ENCODE measurements at regions not wholly inside any gene's neighbourhood (a gene's known extent, or its start where the extent isn't known, plus 50 kb on each side); places are given as distances from the start of the nearest gene placed in this dataset.
"Not testable (repeated sequence)": the region's sequence is repeated elsewhere in the genome, so short reads cannot be mapped to it uniquely, and the experiment has no call there.

- no peak for DNase-seq (ENCODE audit: low spot score)
These were observed 74.9 kb downstream of the ALG10 start for GRCh38 chr12:34097213-34097612.

DNA sequence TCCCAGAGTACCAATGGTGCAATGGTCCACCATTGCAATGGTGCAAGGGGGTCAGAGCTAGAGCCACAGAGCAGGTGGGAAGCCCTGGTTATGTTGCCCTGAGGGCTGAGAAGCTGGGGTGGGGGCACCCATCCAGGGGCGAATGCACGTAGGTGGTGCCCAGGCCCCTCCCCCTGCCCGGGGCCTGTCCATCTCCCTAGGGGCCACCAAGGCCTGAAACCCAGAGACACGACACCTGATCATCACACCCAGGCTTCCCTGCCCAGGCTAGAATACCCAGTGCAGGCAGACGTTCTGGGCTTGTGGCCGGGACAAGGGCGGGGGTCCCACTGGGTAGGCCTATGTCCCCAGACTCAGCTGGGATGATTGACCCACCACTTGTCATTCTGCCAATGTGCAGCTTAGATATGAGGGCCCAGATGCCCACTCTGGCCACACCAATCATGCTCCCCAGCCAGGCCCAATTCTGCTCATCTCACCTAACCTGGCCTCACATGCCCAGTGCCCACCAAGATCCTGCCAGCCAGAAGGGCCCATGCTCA lies 83.2 kb downstream of the ALG10 start:
- no peak for DNase-seq (ENCODE audit: low spot score)

- DNase-seq (ENCODE audit: low spot score), result no peak
These were observed 83.9 kb downstream of the ALG10 start for GRCh38 chr12:34106172-34106571.

- no peak for DNase-seq (ENCODE audit: low spot score)
These were observed 84.7 kb downstream of the ALG10 start for GRCh38 chr12:34107016-34107415.

DNA sequence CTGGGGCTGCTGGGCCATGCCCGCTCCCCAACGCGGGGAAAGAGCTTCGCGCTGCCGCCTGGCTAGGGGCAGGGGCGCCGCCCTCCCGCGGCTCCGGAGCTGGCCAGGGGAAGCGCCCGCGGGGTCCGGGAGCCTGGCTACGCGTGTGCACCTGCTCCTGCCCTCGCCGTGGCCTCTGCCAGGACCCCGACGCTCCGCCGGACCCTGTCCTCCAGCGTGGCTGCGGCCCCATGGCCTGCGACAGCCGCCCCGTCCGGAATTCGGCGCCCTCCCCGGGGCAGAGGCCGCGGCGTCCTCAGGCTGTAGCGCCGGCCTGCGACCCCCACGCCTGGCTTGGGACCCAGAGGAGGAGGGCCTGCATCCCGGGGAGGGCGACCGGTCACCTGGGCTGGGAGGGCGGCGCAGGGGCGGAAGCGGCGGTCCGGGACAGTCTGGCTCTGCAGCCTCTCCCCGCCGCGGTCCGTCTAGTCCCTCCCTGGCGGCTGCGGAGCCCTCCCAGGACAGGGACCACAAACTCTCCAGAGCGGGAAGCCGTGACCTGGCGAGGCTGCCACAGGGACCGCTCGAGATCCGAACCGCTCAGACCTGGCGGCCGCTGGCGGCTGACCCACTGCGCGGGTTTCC lies 85.6 kb downstream of the ALG10 start:
- DNase-seq (ENCODE audit: low spot score), result no peak

DNA sequence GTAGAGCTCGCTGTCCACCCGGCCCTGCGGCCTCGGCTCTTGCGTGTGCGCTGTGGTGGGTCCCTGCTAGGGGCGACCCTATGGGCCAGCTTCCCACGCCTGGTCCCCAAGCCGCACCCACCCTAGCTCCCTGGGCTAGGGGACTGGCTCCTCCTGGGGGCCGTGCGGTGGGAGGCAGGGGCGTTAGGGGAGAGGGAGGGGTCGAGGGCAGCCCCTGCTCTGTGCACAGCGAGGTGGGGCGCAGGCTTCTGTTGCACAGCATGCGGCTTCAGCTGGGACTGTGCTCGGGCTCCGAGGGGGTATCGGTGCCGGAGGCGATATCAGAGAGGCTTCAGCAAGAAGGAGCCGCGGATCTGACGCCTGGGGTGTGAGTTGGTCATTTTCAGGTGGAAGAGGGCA lies 86.1 kb downstream of the ALG10 start:
- DNase-seq (ENCODE audit: low spot score), result no peak

- no peak for DNase-seq (ENCODE audit: low spot score)
These were observed 86.7 kb downstream of the ALG10 start for GRCh38 chr12:34108967-34109366.

DNA sequence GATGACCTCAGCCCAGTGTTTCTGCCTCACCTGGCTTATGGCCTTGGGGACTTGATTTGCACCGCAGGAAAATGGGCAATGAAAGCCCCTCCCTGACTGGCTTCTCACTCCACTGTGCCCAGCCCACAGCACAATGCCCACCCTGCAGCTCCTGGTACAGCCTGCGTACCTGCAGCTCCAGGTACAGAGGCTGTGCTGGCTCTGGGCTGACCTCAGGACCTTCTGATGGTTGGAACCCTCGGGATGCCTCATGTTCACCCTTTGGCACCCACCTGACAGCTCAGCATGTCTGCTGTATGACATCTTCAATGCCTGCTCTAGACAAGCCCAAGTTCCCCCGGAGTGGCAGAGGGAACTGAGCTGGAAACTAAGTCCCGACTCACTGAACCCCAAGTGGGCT lies 87.1 kb downstream of the ALG10 start:
- no peak for DNase-seq (ENCODE audit: low spot score)

DNA sequence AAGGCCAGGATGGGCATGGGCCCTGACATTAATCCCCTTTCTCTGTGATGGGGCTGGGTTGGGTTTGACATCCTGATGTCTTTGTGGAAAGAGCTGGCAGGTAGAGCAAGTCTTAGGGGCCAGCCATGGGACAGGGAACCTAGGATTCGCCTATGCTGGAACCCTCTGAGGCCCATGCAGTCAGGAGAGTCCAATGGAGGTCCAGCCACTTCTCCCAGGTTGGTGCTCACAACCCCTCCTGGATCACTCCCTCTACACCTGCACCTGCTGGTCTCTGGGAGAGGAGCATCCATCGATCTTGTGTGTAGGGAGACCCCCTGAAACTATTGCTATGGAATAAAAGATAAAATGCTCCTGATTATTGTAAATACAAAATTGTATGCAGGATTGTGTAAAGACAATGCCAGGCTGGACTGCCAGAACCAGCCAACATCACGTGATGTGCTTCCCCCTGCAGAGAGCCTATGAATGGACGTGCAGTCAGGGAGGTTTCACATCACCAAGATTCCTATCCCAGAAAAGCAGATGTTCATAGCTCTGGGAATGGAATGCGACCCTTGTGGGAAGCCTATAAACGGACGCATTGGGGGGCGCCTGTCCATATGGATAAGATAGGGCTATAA lies 87.7 kb downstream of the ALG10 start:
- DNase-seq (ENCODE audit: low spot score), result not testable (repeated sequence)

DNA sequence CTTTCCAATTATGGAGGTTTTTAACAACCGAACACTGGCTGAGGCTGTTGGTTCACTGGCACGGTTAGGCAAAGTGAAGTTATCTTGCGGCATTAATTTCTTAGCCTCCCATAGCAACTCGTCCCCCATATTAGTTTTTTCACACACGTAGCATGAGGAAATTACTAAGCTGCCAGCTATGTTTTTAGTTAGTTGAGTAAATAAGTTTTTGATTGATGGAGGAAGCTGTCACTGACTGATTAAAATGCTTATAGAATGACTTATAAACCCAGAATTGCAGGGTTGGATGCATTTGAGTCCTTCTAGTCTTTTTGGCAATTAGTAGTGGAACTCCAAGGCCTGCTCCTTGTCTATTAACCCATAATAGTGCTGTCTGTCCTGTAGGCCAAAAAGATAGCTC lies 97.1 kb downstream of the ALG10 start:
- no peak for DNase-seq (ENCODE audit: low spot score)

- no peak for DNase-seq (ENCODE audit: low spot score)
These were observed 99.1 kb downstream of the ALG10 start for GRCh38 chr12:34121360-34121759.

GRCh38 chr12:34123092-34123491 lies 100.8 kb downstream of the ALG10 start:
- peak; percentile 60 for DNase-seq (ENCODE audit: low spot score)

DNA sequence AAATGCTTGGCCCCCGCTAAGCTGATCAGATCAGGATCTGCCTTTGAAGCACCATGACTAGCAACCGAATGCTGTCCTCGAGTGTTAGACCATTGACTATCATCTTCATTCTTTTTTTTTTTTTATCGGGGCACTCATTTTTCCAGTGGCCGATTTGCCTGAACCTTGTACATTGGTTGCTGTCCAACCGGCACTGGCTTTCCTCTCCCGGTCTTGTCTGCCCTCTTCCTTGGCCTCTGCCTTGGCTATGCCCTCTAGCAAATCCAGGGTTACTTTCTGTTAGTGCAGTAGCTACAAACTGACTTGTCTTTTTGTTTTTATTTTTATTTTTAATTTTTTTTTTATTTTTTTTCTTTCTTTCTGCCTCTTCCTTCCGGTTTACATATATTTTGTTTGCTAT lies 102.3 kb downstream of the ALG10 start:
- no peak for DNase-seq (ENCODE audit: low spot score)

DNA sequence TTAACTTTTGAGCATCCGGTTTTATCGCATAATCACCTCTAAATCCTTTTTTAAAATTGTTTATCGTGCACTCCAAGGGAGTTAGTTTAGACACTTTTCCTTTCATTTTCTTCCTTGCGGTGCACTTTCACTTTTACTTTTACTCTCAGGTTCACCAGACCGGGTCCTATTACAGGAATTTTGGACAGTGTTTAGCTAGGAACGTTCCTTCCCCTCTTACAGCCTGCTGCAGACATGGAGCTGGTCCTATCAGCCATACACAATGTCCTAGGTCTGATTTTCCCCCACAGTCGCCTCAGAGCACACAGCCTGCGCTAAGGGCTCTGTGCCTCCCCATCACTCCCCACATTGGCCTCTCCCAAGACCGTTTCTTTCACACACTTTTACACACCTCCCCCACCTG lies 103.9 kb downstream of the ALG10 start:
- DNase-seq (ENCODE audit: low spot score), result no peak

DNA sequence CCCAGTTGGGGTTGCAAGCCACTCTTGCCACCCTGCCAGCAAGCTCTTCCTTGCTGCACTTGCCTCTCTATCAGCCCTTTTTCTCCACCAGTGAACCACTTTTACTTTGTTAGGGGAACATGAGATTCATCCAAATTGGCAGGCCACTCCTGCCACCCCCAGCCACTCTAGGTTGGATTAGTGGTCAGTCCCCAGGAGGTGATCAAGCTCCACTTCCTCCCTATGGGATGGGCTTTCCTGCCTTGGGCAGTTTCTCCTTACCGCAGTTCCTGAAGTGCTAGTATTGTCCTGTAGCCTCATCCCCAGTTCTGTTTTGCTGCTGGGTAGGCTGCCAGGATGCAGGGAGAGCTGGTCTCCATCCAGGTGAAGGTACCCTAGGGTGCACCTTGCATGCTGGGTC lies 104.5 kb downstream of the ALG10 start:
- no peak for DNase-seq (ENCODE audit: low spot score)

DNA sequence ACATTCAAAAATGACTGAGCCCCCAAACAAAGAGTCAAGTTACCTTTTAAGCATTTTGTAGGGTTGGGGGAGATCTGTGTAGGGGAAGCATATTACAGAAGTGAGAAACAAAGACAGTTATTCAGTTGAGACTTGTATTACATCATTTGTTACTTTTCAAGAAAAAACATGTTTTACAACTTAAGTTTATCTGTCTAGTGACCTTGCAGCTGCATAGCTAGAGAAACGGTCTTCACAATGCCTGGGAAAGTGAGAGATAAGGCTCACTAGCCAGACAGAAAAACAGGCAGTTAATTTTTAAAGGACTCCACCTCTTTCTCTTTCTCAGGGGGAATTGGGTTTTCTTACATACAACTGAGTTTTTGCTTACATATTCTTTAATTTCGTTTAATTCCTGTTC lies 105.1 kb downstream of the ALG10 start:
- DNase-seq (ENCODE audit: low spot score), result not testable (repeated sequence)

GRCh38 chr12:34142430-34142829 lies 120.1 kb downstream of the ALG10 start:
- no peak for DNase-seq (ENCODE audit: low spot score)

DNA sequence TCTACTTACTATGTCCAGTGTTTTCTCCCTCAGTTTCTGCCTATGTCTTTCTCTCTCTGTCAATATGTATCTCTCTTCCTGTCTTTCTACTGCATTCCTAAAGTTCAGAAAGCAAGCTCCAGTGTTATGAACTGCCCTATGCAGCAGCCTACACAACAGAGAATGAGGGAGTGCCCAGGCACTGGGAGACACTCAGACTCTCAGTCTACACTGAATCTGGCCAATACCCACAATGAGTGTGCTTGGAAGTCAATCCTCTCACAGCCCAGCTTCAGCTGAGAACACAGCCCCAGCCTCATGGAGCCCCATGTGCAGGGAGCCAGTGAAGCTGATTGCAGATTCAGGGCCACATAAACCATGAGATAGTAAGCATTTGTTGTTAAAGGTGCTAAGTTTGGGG lies 128.7 kb downstream of the ALG10 start:
- no peak for DNase-seq (ENCODE audit: low spot score)

GRCh38 chr12:34163443-34163842 lies 141.1 kb downstream of the ALG10 start:
- no peak for DNase-seq (ENCODE audit: low spot score)

DNA sequence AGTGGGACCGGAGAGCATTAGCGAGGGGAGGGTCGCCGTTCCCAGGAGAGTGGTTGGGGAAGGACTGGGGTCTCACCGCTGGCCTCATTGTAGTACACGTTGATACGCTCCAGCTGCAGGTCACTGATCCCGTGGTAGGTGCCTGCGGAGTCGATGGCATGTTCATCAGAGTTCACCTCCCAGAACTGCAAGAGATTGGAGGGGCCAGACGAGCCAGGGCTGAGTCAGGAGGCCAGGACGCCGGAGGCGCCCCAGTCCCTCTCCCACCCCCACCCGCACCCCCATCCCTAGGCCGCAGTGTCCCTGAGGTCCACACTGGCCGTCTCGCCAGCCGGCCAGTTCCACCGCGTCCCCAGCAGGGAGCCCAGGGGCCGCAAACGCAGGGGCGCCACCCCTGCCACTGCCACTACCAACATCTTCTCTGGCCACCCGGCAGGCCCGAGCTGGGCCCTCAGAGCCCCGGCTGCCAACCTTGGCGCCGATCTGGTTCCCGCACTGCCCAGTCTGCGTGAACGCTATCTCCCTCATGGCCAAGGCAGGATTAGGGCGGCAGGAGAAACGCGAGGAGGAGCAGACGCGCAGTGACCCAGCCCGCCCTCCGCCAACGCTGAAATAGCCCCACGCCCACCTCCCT lies 144.2 kb downstream of the ALG10 start:
- no peak for DNase-seq (ENCODE audit: low spot score)

- DNase-seq (ENCODE audit: low spot score), result not testable (repeated sequence)
These were observed 146.2 kb downstream of the ALG10 start for GRCh38 chr12:34168507-34168906.

DNA sequence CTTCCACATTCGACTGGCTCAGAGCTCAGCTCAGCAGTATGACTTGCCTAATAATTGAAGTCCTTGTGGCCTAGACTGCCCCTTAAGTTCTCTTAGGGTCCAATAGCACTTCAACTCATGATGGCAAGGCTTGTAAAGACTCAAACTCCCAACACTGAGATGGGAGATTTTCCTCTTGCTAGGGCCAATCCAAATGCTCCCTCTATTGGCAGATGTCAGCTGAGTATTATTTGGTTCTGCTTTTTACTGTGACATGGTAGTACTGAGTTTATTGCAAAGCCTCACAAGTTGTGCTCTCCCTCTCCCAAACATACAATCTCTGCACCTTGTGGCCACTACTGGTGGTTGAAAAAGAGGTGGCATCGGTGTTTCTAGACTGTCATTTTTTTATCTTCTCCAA lies 164.2 kb downstream of the ALG10 start:
- no peak for DNase-seq (ENCODE audit: low spot score)

DNA sequence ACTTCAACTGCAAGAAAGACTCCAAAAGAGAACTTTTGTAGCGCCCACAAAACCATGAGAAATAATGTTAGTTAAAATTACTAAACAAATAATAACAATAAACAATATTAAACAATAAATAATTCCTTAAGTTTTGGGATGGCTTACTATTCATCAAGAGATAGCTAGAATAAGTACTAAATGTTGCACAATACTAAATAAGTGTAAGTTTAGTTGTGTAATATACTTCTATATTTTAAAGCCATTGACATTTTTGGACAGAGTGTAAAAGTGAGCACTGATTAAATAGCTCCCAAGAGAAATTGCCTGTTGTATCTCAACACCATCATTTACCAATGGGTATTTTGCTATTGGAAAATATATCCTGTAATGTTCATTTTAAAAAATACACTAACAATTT lies 166.7 kb downstream of the ALG10 start:
- DNase-seq (ENCODE audit: low spot score), result no peak

DNA sequence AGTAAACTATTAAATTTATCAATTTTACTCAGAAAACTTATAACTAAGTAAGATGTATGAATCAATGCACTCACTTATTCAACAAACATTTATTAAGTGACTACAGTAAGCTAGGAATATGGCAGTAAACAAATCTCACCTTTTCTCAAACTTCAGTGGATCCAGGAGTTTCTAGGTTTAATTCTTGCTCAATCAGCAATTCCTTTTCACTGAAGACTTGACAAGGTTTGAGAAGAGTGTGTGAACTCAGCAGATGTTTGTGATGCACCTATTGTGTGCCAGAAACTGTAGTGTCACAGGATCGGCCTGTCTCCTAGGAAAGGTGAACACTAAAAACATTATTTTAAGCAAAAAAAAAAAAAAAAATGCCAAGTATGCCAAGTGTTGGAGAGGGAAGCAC lies 167.8 kb downstream of the ALG10 start:
- no peak for DNase-seq (ENCODE audit: low spot score)

All from activated CD4-positive, alpha-beta T cell treated with anti-CD3 and anti-CD28 coated beads, Interleukin-2, Interleukin-4, amounts not matched to agents 100 ng/mL and 50 ng/mL, durations not matched to agents 16 hours and 8 hours (primary cell).